Stimulated activated memory B cell treated with anti-CD40 and anti-IgM and Interleukin-4, amounts not matched to agents 10 μg/mL and 1 μg/mL and 100 μg/mL, for 72 hours (primary cell): ENCODE measurements at regions not wholly inside any gene's neighbourhood (a gene's known extent, or its start where the extent isn't known, plus 50 kb on each side); places are given as distances from the start of the nearest gene placed in this dataset.
A peak's percentile ranks its signal among the peaks of the same experiment; 100 is the strongest.
"Not testable (repeated sequence)": the region's sequence is repeated elsewhere in the genome, so short reads cannot be mapped to it uniquely, and the experiment has no call there.

Experiments
- ATAC-seq: fragments of 150-1000 bp; cut with Tn5 transposase; 2 replicates; pipeline ENCODE4 v1.10.0; 2021
- H3K27ac Mint-ChIP-seq: one replicate; pipeline ENCODE4 v1.8.0; 2022; ENCODE audit warnings: mild to moderate bottlenecking, mixed read lengths
- H3K27me3 Mint-ChIP-seq: one replicate; pipeline ENCODE4 v1.8.0; 2022; ENCODE audit warnings: mixed read lengths
- H3K36me3 Mint-ChIP-seq: one replicate; pipeline ENCODE4 v1.8.0; 2022; ENCODE audit warnings: mixed read lengths
- H3K4me1 Mint-ChIP-seq: one replicate; pipeline ENCODE4 v1.8.0; 2022; ENCODE audit warnings: mixed read lengths
- H3K4me3 Mint-ChIP-seq: one replicate; pipeline ENCODE4 v1.8.0; 2022; ENCODE audit warnings: mild to moderate bottlenecking, moderate library complexity, mixed read lengths
- H3K9me3 Mint-ChIP-seq: one replicate; pipeline ENCODE4 v1.8.0; 2022; ENCODE audit warnings: mixed read lengths

DNA sequence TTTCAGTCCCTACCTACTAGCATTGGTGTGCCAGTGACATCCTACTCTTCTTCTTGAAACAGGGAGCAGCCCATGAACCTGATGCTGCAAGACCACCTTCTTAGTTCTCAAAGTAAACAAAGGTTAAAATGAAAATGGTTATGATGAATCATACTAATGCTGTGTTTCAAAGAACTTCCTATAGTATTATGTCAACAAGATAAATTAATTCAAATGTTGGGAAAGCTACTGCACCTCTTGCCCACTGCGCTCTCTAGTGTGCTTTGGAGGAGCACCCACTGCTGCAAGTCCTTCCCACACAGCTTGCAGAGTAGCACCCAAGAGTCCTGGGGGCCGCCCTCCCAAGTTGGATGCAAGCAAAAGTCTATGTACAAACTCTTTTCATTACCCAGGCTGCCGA lies 81.1 kb downstream of the CD200R1L start:
- H3K27me3 Mint-ChIP-seq, result no peaks in the 10 kb centered on the region
- no peaks in the 10 kb centered on the region for H3K9me3 Mint-ChIP-seq
- no peak for ATAC-seq
- no peak overlapping the region for H3K27ac Mint-ChIP-seq
- H3K36me3 Mint-ChIP-seq, result no peaks in the 10 kb centered on the region
- H3K4me3 Mint-ChIP-seq, result no peak overlapping the region
- H3K4me1 Mint-ChIP-seq, result peaks cover 27% of the 10 kb centered on the region

DNA sequence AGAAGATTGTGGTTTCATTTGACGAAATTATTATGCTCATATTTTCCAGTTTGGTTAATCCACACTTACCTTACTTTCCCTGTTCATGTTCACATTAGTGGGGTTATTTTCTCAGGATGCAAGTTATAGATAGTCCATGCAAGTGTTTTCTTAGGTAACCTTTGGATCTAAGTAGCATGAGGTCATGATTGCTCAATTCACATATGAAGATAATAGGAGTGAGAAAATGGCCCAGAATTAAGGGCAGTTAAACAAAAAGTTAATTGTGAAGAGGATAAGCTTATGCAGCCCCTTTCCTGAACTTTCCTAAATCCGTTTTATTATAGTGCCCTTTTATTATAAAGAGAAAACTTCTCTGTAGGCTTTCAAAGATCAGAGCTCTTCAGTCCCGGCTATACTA lies 83.4 kb downstream of the CD200R1L start:
- ATAC-seq, result no peak
- peaks cover 21% of the 10 kb centered on the region for H3K4me1 Mint-ChIP-seq
- no peak overlapping the region for H3K27ac Mint-ChIP-seq
- no peaks in the 10 kb centered on the region for H3K27me3 Mint-ChIP-seq
- no peaks in the 10 kb centered on the region for H3K9me3 Mint-ChIP-seq
- H3K4me3 Mint-ChIP-seq, result no peak overlapping the region
- H3K36me3 Mint-ChIP-seq, result no peaks in the 10 kb centered on the region

DNA sequence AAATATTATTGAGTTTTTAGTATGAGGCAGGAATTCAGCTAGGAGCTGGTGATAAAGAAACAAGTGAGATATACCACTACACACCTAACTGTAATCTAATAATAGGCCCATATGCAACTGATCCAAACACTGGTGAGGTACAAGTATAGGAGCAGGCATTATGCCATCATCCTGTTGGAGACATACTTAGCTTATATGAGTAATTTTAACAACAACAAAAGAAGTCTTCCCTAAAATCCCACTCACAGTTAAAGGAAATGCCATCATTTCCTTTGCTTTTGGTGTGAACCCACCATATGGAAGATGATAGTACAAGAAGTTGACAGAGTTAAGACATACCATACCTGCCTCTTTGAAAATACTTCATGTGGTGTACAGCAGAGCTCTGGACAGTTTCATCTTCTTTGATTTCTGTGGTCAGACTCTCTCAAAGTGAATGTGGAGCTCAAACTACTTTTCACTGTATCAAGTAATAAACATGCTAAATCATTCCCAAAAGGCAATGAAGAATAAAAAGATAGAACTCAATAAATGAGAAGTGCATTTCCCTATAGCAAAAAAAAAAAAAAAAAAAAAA lies 85.5 kb downstream of the CD200R1L start:
- Mint-ChIP-seq H3K4me1 (peaks cover under 1% of the 10 kb centered on the region), H3K27ac (no peak overlapping the region), H3K27me3 (no peaks in the 10 kb centered on the region)

DNA sequence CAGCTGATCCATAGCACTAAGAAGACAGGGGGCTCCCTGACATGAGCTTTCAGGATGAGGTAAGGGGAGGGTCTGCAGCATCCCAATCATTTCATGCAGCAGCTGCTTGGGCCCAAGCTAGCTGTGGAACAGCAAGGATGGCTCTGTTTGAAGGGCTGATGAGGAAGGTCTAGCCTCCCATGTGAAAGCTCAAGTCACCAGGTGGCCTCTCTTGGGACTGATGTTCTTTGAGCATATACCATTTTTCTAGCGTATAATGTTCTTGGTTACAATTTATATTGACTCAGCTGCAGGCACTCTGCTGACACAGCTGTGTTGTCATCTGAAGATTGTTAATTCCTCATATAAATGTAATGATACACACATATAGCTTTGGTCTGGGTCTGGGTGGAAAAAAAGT lies 87.0 kb downstream of the CD200R1L start:
- Mint-ChIP-seq H3K4me3 (no peak overlapping the region), H3K27ac (no peak overlapping the region), H3K27me3 (no peaks in the 10 kb centered on the region), H3K9me3 (no peaks in the 10 kb centered on the region), H3K4me1 (no peaks in the 10 kb centered on the region), H3K36me3 (no peaks in the 10 kb centered on the region)
- ATAC-seq, result no peak

More for the DNA sequence above, 85.5 kb downstream of the CD200R1L start:
- Mint-ChIP-seq H3K4me3 (no peak overlapping the region), H3K36me3 (no peaks in the 10 kb centered on the region), H3K9me3 (no peaks in the 10 kb centered on the region)
- ATAC-seq, result no peak

DNA sequence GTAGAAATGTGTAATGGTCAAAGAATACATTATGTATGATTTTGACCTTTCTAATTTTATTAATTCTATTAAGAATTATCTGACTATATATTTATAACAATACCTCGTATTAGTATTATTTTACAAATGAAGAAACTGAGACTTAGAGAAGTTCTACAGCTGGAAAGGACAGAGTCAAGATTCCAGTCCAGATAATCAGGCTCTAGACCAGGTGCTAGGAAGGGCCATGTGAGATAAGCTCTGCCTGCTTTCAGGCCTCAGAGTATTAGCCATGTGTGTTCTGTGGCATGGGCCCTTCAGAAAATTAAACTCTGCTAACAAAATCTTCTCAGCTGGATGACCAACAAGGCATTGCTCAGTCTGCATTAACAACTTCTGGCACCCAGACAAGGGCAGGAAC lies 87.5 kb downstream of the CD200R1L start:
- H3K27me3 Mint-ChIP-seq, result no peaks in the 10 kb centered on the region
- no peak for ATAC-seq
- H3K9me3 Mint-ChIP-seq, result no peaks in the 10 kb centered on the region
- H3K4me1 Mint-ChIP-seq, result no peaks in the 10 kb centered on the region
- H3K4me3 Mint-ChIP-seq, result no peak overlapping the region
- H3K27ac Mint-ChIP-seq, result no peak overlapping the region
- no peaks in the 10 kb centered on the region for H3K36me3 Mint-ChIP-seq

DNA sequence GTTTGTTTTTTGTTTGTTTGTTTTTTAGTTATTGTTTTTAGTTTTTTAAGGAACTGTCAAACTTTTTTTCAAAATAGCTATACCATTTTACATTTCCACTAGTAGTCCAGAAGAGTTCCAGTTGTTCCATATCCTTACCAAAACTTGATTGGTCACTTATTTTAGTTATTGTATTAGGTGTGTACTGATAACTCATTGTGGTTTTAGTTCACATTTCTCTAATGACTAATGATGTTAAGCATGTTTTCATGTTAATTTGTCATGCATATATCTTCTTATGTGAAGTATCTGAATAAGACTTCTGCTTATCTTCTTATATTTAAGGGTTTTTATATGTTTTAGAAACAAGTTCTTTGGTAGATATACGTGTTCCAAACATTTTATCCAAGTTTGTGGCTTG lies 89.5 kb downstream of the CD200R1L start:
- no peaks in the 10 kb centered on the region for H3K36me3 Mint-ChIP-seq
- H3K27me3 Mint-ChIP-seq, result no peaks in the 10 kb centered on the region
- H3K4me1 Mint-ChIP-seq, result no peaks in the 10 kb centered on the region
- H3K9me3 Mint-ChIP-seq, result no peaks in the 10 kb centered on the region
- no peak overlapping the region for H3K27ac Mint-ChIP-seq
- no peak overlapping the region for H3K4me3 Mint-ChIP-seq
- ATAC-seq, result no peak

DNA sequence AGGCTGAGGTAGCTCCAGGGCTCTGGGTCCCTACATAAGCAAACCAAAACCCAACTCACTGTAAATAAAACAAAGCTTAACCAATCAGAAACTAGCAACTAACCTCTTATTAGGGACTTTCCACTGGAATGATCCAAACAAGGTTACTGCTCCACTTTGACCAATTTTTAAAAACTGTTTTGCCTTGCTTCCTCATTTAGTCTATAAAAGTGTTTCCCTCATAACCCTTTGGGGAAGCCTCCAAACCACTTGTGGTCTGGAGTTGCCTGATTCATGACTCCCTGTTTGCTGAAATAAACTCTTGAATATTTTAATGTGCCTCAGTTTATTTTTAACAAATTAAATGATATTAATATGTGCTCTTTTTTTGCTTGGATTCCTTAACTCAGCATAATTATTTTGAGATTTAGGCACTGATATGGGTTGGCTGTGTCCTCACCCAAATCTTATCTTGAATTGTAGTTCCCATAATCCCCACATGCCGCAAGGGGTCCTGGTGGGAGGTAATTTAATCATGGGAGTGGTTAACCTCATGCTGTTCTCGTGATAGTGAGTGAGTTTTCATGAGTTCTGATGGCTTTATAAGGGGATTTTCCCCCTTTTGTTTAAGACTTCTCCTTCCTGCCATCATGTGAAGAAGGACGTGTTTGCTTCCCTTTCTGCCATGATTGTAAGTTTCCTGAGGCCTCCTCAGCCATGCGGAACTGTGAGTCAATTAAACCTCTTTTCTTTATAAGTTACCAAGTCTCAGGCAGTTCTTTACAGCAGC lies 90.6 kb downstream of the CD200R1L start:
- Mint-ChIP-seq H3K27me3 (no peaks in the 10 kb centered on the region), H3K4me3 (no peak overlapping the region), H3K36me3 (no peaks in the 10 kb centered on the region), H3K4me1 (peaks cover 8% of the 10 kb centered on the region), H3K27ac (no peak overlapping the region), H3K9me3 (no peaks in the 10 kb centered on the region)
- ATAC-seq, result peak; percentile 57

DNA sequence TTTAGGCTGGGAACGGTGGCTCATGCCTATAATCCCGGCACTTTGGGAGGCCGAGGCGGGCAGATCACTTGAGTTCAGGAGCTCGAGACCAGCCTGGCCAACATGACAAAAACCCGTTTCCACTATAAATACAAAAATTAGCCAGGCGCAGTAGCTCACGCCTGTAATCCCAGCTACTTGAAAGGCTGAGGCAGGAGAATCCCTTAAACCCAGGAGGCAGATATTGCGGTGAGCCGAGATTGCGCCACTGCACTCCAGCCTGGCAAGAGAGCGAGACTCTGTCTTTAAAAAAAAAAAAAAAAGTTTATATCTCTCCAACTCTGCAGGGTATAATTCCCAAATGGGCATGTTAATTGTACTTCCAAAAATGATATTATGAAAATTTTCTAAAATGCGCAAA lies 91.6 kb downstream of the CD200R1L start:
- H3K36me3 Mint-ChIP-seq, H3K4me1 Mint-ChIP-seq, H3K27ac Mint-ChIP-seq, H3K4me3 Mint-ChIP-seq, ATAC-seq, H3K9me3 Mint-ChIP-seq, H3K27me3 Mint-ChIP-seq: not testable (repeated sequence)

DNA sequence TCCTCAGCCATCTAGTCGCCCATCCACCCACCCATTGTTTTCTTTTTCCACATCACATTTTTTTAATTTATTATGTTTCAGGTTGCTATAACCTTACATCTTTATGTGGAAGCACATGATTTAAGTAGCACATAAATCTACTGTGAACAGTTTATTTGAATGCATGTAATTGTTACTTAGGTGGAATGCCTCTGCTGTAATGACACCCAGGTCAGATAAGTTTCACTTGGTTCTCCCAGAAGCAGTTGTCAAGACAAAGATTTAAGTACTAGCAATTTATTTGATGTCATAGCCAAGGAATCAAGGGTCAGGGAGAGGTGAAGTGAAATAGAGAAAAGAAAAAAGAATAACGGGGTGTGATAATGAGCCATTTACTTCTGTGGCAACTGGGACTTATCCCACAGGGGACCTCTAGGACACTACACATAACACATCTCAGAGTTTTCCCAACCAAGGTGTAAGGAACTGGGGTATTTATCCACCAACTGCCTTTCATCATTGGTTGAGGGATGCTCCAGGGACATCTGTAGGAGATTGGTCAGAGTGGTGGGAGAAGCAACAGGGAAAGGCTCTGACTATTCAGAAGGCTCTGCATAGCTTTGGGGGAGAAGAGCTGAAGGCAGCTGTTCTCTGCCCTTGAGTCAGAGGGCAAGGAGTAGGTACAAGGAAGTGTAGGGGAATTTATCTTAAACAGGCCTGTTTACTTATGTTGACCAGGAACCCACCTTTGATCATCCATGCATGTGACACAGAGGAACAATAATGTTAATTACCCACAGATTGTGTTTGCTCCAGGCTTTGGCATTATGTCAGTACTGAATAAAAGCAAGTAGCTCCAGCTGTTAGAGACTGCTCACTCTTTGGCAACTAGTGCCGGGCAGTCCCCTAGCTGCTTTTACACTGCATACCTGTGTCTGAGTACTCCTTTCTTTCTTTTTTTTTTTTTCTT lies 94.8 kb downstream of the CD200R1L start:
- Mint-ChIP-seq H3K4me1 (peaks cover 15% of the 10 kb centered on the region), H3K27me3 (no peaks in the 10 kb centered on the region), H3K9me3 (no peaks in the 10 kb centered on the region), H3K4me3 (no peak overlapping the region), H3K36me3 (no peaks in the 10 kb centered on the region), H3K27ac (no peak overlapping the region)
- no peak for ATAC-seq

DNA sequence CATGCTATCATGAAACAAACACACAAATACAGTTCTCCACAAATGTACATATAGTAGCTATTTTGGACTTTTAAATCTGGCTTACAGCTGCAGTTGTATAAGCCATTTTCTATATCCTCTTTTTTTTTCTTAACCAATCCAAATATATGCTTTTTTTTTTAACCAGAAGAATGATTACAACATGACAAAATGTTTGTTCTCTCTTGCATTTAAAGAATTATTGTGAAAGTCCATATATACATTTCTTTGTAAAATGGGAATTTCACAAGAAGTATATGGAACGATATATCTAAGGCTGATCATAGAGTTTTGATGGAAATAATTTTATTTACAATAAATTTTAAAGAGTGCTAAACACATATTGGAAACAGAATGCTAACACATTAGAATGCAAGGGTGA lies 95.6 kb downstream of the CD200R1L start:
- H3K36me3 Mint-ChIP-seq, result no peaks in the 10 kb centered on the region
- H3K27ac Mint-ChIP-seq, result no peak overlapping the region
- H3K27me3 Mint-ChIP-seq, result no peaks in the 10 kb centered on the region
- no peak for ATAC-seq
- no peak overlapping the region for H3K4me3 Mint-ChIP-seq
- H3K4me1 Mint-ChIP-seq, result peaks cover 15% of the 10 kb centered on the region
- H3K9me3 Mint-ChIP-seq, result no peaks in the 10 kb centered on the region

DNA sequence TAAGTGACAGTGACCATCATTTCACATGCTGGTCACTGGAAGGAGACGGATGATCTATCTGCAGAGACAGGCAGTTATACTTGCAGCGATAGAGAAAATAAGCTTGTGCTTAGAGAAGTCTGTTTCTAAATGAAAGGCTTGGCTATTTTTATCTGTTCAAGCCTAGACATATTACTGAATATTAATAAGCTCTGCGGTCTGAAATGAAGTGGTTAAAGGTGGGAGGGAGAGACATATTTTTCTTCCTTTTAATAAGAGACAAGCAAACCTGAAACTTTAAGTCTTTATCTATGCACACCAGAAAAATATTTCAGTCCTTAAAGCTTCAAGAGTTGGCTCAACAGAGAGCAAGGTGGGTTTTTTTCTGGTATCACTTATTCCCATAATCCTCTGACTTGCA lies 99.0 kb downstream of the CD200R1L start:
- no peaks in the 10 kb centered on the region for H3K36me3 Mint-ChIP-seq
- no peak overlapping the region for H3K4me3 Mint-ChIP-seq
- H3K9me3 Mint-ChIP-seq, result no peaks in the 10 kb centered on the region
- H3K4me1 Mint-ChIP-seq, result peaks cover 15% of the 10 kb centered on the region
- H3K27ac Mint-ChIP-seq, result peak overlapping the region; percentile 48
- ATAC-seq, result no peak
- H3K27me3 Mint-ChIP-seq, result no peaks in the 10 kb centered on the region

DNA sequence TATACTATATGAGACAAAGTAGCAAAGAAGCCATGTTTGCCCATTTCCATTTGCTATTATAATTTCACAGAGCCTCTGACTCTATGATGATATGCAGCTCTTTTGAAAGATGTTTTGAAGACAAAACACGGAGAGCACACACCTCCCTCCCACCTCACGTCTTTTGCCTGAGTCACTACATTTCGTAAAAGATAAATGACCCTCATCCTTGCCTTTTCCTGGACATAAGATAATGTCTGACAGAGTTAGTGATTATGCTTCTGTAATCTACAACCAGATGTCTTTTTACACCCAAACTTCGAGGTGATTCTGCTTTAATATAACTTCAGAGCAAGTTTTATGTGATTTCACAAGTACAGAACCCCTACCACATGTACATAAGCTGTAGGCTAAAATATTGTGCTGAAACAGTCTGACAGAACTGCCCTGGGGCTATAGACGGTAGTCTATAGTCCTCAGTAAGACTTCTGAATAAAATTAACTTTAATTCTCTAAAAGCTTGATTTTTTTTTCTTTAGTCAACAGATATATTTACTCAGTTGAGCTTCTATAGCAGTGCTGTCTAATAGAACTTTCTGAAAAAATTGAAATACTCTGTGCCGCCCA lies 99.9 kb downstream of the CD200R1L start:
- no peaks in the 10 kb centered on the region for H3K27me3 Mint-ChIP-seq
- H3K9me3 Mint-ChIP-seq, result no peaks in the 10 kb centered on the region
- H3K4me3 Mint-ChIP-seq, result no peak overlapping the region
- no peaks in the 10 kb centered on the region for H3K36me3 Mint-ChIP-seq
- no peak overlapping the region for H3K27ac Mint-ChIP-seq
- peaks cover 11% of the 10 kb centered on the region for H3K4me1 Mint-ChIP-seq
- no peak for ATAC-seq

DNA sequence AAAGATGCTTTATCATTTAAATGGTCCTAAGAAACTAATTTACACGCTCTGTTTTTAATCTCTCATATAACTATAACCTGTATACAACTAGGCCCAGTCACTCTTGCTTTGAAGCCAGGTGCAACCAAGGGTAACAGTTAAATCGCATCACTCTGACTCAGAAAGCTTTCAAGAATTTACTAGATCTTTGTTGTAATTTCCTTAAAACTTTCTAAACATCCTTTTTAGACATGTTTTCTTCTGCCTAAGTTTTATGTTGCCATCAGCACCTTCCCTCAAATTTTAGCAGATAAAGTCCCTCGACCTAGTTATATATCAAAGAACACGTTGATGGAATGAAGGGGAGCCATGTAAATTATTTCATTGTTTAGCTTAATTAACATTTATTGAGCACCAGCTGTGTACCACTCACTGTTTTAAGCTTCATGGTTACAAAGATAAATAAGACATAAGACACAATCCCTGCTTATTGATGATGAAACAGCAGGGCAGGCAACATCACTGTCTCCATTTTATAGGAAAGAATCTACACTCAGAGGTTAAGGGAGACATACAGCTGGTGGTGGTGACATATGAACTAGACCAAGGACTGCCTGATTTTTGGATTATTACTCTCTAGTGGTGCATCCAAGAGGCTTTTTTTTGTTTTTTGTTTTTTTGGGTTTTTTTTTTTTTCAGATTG lies 101.0 kb downstream of the CD200R1L start:
- Mint-ChIP-seq H3K4me1 (peaks cover 7% of the 10 kb centered on the region), H3K36me3 (no peaks in the 10 kb centered on the region), H3K27ac (no peak overlapping the region), H3K27me3 (no peaks in the 10 kb centered on the region), H3K4me3 (no peak overlapping the region), H3K9me3 (no peaks in the 10 kb centered on the region)
- ATAC-seq, result no peak

DNA sequence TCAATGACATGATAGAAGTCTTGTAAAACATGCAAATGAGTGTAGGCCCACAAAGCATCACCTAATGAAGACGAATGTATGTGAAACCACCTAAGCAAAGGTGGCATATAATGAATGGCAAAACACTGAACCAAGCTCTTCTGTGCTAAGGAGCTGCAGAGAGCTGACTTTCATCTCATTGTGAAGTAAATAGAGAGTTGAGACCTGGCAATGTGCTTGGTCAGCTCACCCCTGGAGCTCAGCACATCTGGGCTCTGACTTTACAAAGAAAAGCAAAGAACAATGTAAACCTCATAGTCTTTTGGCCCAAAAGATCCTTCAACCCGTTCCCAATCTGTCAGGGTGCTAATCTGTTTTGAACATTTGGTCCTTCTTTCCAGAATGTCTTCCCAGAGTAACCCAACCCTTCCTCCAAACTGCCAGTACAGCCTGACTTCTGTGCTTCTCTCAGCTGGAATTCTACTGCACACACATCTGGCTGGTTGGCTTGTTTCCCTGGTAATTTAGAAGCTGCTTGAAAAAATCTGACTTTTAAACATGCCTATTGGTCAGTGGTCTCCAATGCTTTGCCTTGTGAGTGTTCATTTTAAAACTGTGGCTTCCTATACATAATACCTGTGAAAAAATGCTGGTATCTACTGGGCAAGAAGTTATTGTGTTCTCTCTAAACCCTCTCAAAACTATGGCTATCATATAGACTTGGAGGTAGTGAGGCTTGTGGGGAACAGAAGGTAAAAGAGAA lies 101.7 kb downstream of the CD200R1L start:
- Mint-ChIP-seq H3K27me3 (no peaks in the 10 kb centered on the region), H3K9me3 (no peaks in the 10 kb centered on the region), H3K27ac (no peak overlapping the region), H3K4me3 (no peak overlapping the region), H3K36me3 (no peaks in the 10 kb centered on the region), H3K4me1 (peaks cover 13% of the 10 kb centered on the region)
- ATAC-seq, result no peak
